HCT116 (cell line): ENCODE measurements at regions not wholly inside any gene's neighbourhood (a gene's known extent, or its start where the extent isn't known, plus 50 kb on each side); places are given as distances from the start of the nearest gene placed in this dataset.

Source experiments
- ATAC-seq: fragments of 200-7000 bp; cut with Tn5 transposase; 2 replicates; pipeline ENCODE4 v1.9.1; 2020; ENCODE audit warnings: mild to moderate bottlenecking, moderate library complexity
- BruUV-seq: library from RNA; stranded (reverse); fragments of 400-500 nt; replicated peaks from 2 replicates; lab custom pipeline; 2021; lab: Mats Ljungman, UMichigan
- CTCF ChIA-PET: fragments of 300-600 bp; sonication (Branson Sonifier 250); formaldehyde crosslinking; loops from one replicate; lab custom pipeline; 2021; ENCODE audit warnings: antibody characterized with exemption; lab: Charles Lee
- POLR2A ChIA-PET: fragments of 300-600, 350-600 bp; sonication (Branson Sonifier 250); formaldehyde crosslinking; loops from one replicate; lab custom pipeline; 2021; ENCODE audit warnings: antibody characterized with exemption; lab: Charles Lee
- RAD21 ChIA-PET, 2 experiments: fragments of 300-600 bp; sonication (Branson Sonifier 250); formaldehyde crosslinking; loops; one replicate each; lab custom pipeline; 2023; ENCODE audit warnings: low total read pairs in 2 of 2; ENCODE audit not compliant: uncharacterized antibody in 2 of 2, unreplicated experiment in 2 of 2, low non-redundant PET in 1 of 2; lab: Charles Lee
- DNase-seq: peaks from one replicate; pipeline ENCODE4 v3.0.0-alpha.2; 2010; ENCODE audit warnings: low read depth, low spot score
- H2AFZ ChIP-seq: fragments of 200-600 bp; shearing (Covaris generic), sonication (generic); 2 replicates; pipeline ENCODE4 v1.6.1; 2017; ENCODE audit warnings: low read depth, mixed run types, mixed read lengths, antibody characterized with exemption, low read length; ENCODE audit not compliant: poor library complexity, severe bottlenecking
- H3K27ac ChIP-seq: 2 replicates; pipeline ENCODE4 v1.5.1; 2012; ENCODE audit warnings: low read depth, low read length
- H3K27me3 ChIP-seq: fragments of 200-600 bp; sonication (generic); 2 replicates; pipeline ENCODE4 v1.6.1; 2016; ENCODE audit warnings: mixed run types, low read length, mixed read lengths; ENCODE audit not compliant: insufficient read depth
- H3K36me3 ChIP-seq, 2 experiments: fragments of 200-500 bp in 1 of 2; fragments of 200-600 bp in 1 of 2; sonication (Bioruptor generic) in 1 of 2; sonication (generic) in 1 of 2; 2 replicates each; pipeline versions ENCODE4 v1.5.1 to v1.6.1; 2014 to 2016; ENCODE audit warnings: low read length in 2 of 2, inconsistent platforms in 1 of 2, mixed read lengths in 1 of 2, mixed run types in 1 of 2; ENCODE audit not compliant: insufficient read depth in 2 of 2, control insufficient read depth in 1 of 2
- H3K4me1 ChIP-seq, 2 experiments: fragments of 200-600 bp in 1 of 2; sonication (generic) in 1 of 2; 2 replicates each; pipeline versions ENCODE4 v1.5.1 to v1.6.1; 2012 to 2017; ENCODE audit warnings: low read length in 2 of 2, inconsistent platforms in 1 of 2, mild to moderate bottlenecking in 1 of 2, mixed read lengths in 1 of 2, mixed run types in 1 of 2, moderate library complexity in 1 of 2; ENCODE audit not compliant: insufficient read depth in 2 of 2, control insufficient read depth in 1 of 2
- H3K4me2 ChIP-seq: fragments of 200-600 bp; sonication (generic); 2 replicates; pipeline ENCODE4 v1.6.1; 2017; ENCODE audit warnings: mixed run types, low read length, mixed read lengths
- H3K4me3 ChIP-seq, 2 experiments: fragments of 200-600 bp in 1 of 2; sonication (generic) in 1 of 2; replicated peaks in 1 of 2; 2 replicates each; pipeline ENCODE4 v1.5.1; 2011 to 2016; ENCODE audit warnings: low read length in 2 of 2, control low read depth in 1 of 2, low read depth in 1 of 2, mild to moderate bottlenecking in 1 of 2, mixed read lengths in 1 of 2, mixed run types in 1 of 2
- H3K79me2 ChIP-seq: fragments of 200-600 bp; sonication (generic); 2 replicates; pipeline ENCODE4 v1.6.1; 2017; ENCODE audit warnings: mild to moderate bottlenecking, mixed run types, low read length, moderate library complexity, mixed read lengths; ENCODE audit not compliant: insufficient read depth
- H3K9ac ChIP-seq: fragments of 200-600 bp; sonication (generic); 2 replicates; pipeline ENCODE4 v1.6.1; 2016; ENCODE audit warnings: low read length, mixed read lengths
- H3K9me2 ChIP-seq: fragments of 200-600 bp; sonication (generic), shearing (Covaris generic); 2 replicates; pipeline ENCODE4 v1.6.1; 2017; ENCODE audit warnings: mixed run types, mild to moderate bottlenecking, moderate library complexity; ENCODE audit not compliant: insufficient read depth
- H3K9me3 ChIP-seq, 2 experiments: fragments of 200-500 bp in 1 of 2; fragments of 200-600 bp in 1 of 2; sonication (Bioruptor generic) in 1 of 2; sonication (generic) in 1 of 2; 2 replicates each; pipeline ENCODE4 v1.6.1; 2014 to 2017; ENCODE audit warnings: low read length in 2 of 2, mixed read lengths in 2 of 2, inconsistent platforms in 1 of 2, low read depth in 1 of 2, mild to moderate bottlenecking in 1 of 2, mixed run types in 1 of 2, moderate library complexity in 1 of 2; ENCODE audit not compliant: control insufficient read depth in 1 of 2, insufficient read depth in 1 of 2
- H4K20me1 ChIP-seq: fragments of 200-600 bp; sonication (generic), shearing (Covaris generic); 2 replicates; pipeline ENCODE4 v1.6.1; 2017; ENCODE audit warnings: mixed run types, mild to moderate bottlenecking, moderate library complexity; ENCODE audit not compliant: insufficient read depth
- FOSL1 ChIP-seq: IDR thresholded peaks from 2 replicates; pipeline ENCODE4 v1.6.1; 2012; ENCODE audit warnings: low read depth
- REST ChIP-seq: IDR thresholded peaks from 2 replicates; pipeline ENCODE4 v1.6.1; 2012; ENCODE audit warnings: low read depth
- SIN3A ChIP-seq: IDR thresholded peaks from 2 replicates; pipeline ENCODE4 v1.6.1; 2012; ENCODE audit warnings: low read depth
- SP1 ChIP-seq: IDR thresholded peaks from 2 replicates; pipeline ENCODE4 v1.6.1; 2012; ENCODE audit warnings: low read depth
- intact Hi-C: fragments of 100-400 bp; cut with micrococcal nuclease; formaldehyde crosslinking; loops from 2 replicates; pipeline ENCODE4 v1.10.0; 2022

GRCh38 chr17:33595828-33596227 lies 302.7 kb upstream of the ASIC2 start:
- no peaks in the 10 kb centered on the region for H3K79me2 ChIP-seq
- ChIA-PET CTCF (no interaction called here), POLR2A (no interaction called here), RAD21 (no interaction called here)
- TF ChIP-seq REST (no peak), SIN3A (no peak)
- no peaks in the 10 kb centered on the region for H3K27me3 ChIP-seq
- DNase-seq = no peak
- H3K9me3 ChIP-seq = peaks cover 0 to 10% of the 10 kb centered on the region in 2 experiments; a peak in 2 of 4 replicates
- H2AFZ ChIP-seq = no peak overlapping the region
- no peaks in the 10 kb centered on the region for H3K9me2 ChIP-seq
- intact Hi-C loops = no loop called here
- H4K20me1 ChIP-seq = no peaks in the 10 kb centered on the region
- no peak overlapping the region for H3K4me2 ChIP-seq
- no peak for ATAC-seq
- no peak overlapping the region for H3K9ac ChIP-seq
- H3K36me3 ChIP-seq = no peaks in the 10 kb centered on the region
- H3K4me3 ChIP-seq = no peak overlapping the region
- no TSS peak for BruUV-seq
- H3K27ac ChIP-seq = no peak overlapping the region
- no peaks in the 10 kb centered on the region for H3K4me1 ChIP-seq

- Histone ChIP-seq H4K20me1 (no peaks in the 10 kb centered on the region), H3K79me2 (no peaks in the 10 kb centered on the region), H3K9me2 (no peaks in the 10 kb centered on the region), H3K9ac (no peak overlapping the region), H2AFZ (no peak overlapping the region), H3K4me3 (no peak overlapping the region), H3K27me3 (no peaks in the 10 kb centered on the region), H3K4me1 (no peaks in the 10 kb centered on the region), H3K27ac (no peak overlapping the region), H3K9me3 (peaks cover 0 to 10% of the 10 kb centered on the region in 2 experiments; a peak in 2 of 4 replicates), H3K4me2 (no peak overlapping the region)
- BruUV-seq = no TSS peak
- no peak for ATAC-seq
- intact Hi-C loops = no loop called here
- ChIA-PET RAD21 (no interaction called here), POLR2A (no interaction called here)
- TF ChIP-seq SP1 (no peak), FOSL1 (no peak)
- TF ChIP-seq, all 23 proteins: peak for 0
- DNase-seq = no peak
- CTCF ChIA-PET = no interaction called here
- no peaks in the 10 kb centered on the region for H3K36me3 ChIP-seq
Observed at GRCh38 chr17:33596899-33597298, 303.8 kb upstream of the ASIC2 start.
